Astrocyte (in vitro differentiated cells and primary cell): ENCODE measurements at regions not wholly inside any gene's neighbourhood (a gene's known extent, or its start where the extent isn't known, plus 50 kb on each side); places are given as distances from the start of the nearest gene placed in this dataset.

Experiments used
- EZH2 ChIP-seq: IDR thresholded peaks from 2 replicates; pipeline ENCODE4 v1.6.1; 2012; ENCODE audit warnings: mild to moderate bottlenecking, low read length, inconsistent platforms; ENCODE audit not compliant: insufficient read depth
- TF ChIP-seq, protein P1 (sequence below): IDR thresholded peaks from 2 replicates; pipeline ENCODE4 v1.5.1; 2011; ENCODE audit warnings: low read depth, mild to moderate bottlenecking, inconsistent platforms, low read length, moderate library complexity; ENCODE audit not compliant: insufficient read depth

DNA sequence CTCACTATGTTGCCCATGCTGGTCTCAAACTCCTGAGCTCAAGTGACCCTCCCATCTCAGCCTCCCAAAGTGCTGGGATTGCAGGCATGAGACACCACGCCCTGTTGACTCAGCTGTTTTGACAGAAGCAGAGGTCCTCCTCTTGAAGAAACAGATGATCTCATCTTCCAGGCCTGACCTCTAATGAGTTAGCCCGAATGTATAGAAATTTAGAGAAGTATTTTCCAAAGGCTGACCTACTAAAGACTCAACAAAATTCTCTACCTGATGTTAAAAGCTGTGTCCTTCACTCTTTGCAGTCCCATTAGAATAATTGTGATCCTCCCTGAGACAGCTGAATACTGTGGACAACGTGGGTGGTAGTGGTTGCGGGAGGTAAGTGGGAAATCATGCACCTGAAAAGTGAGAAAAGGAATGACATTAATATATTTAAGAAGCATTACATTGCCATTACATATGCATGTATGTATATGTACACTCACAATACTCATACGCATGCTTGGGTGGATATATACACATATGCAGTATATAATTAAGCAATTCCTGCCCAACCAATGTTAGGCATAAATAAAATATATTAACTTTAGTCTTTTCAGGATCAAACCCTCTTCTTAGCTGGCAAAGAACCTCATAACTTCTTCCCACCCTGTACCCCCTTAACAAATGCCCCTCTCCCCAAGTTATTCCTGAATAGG, 204.6 kb upstream of the NR2F2 start:
- no peak for TF ChIP-seq EZH2
- TF ChIP-seq, protein P1, sequence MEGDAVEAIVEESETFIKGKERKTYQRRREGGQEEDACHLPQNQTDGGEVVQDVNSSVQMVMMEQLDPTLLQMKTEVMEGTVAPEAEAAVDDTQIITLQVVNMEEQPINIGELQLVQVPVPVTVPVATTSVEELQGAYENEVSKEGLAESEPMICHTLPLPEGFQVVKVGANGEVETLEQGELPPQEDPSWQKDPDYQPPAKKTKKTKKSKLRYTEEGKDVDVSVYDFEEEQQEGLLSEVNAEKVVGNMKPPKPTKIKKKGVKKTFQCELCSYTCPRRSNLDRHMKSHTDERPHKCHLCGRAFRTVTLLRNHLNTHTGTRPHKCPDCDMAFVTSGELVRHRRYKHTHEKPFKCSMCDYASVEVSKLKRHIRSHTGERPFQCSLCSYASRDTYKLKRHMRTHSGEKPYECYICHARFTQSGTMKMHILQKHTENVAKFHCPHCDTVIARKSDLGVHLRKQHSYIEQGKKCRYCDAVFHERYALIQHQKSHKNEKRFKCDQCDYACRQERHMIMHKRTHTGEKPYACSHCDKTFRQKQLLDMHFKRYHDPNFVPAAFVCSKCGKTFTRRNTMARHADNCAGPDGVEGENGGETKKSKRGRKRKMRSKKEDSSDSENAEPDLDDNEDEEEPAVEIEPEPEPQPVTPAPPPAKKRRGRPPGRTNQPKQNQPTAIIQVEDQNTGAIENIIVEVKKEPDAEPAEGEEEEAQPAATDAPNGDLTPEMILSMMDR: no peak
